GM21737 (cell line): ENCODE measurements at regions not wholly inside any gene's neighbourhood (a gene's known extent, or its start where the extent isn't known, plus 50 kb on each side); places are given as distances from the start of the nearest gene placed in this dataset.
"Not testable (repeated sequence)": the region's sequence is repeated elsewhere in the genome, so short reads cannot be mapped to it uniquely, and the experiment has no call there.

Experiments used
- ATAC-seq: cut with Tn5 transposase; IDR thresholded peaks from one replicate; pipeline ENCODE4 v1.9.1; 2021; ENCODE audit warnings: mild to moderate bottlenecking, moderate library complexity; ENCODE audit not compliant: unreplicated experiment

DNA sequence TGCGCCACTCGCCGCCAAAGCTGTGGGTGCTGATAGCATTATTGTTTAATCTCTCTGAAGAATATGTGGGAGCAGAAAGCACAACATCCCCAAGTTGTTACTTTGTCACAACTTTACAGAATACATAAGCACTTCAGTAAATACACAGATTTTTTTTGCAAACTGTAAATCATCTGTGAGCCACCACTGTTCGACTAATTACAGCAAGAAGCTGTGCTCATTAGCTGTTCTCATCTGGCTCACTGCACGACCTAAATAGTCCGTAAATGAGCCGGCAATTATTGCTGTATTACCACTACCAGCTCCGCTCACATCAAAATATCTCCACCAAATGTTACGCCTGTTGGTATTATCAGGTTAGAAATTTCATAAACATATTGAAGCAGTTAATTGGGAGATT lies 228.9 kb upstream of the PRKD1 start:
- no peak for ATAC-seq

DNA sequence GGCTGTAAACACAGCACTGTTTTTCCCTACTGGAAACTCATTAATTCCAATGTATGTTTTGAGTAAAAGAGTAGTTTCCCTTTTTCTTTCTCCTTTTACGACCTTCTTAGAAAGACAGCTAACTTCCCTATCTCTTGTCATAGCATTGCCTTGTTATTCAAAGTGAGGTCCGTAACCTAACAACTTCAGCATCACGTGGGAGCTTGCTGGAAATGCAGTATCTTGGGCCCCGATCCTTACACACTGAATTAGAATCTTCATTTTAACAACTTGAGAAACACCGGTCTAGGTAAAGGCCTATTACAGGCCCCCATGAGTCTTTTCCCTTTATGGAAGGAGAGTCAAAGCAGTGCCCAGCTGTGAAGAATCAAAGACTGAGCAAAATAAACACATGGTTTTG lies 230.7 kb upstream of the PRKD1 start:
- no peak for ATAC-seq

DNA sequence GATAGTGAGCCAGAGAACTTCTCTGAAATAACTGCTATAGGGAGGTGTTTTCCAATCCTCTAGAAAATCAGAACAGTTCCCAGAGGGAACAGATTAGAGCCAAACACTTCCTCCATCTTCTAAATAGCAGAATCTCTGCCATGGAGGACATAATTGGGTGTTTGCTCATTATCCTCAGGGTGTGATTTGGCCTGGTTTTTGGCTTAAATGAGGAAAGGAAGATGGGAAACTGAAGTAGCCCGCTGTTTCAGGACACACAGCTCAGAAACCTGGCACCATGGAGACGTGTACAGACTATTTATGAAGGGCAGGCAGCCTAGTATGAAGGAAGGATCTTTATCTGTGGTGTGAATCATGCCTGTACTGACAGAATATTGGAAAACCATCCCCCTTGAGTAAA lies 231.7 kb upstream of the PRKD1 start:
- ATAC-seq: no peak

DNA sequence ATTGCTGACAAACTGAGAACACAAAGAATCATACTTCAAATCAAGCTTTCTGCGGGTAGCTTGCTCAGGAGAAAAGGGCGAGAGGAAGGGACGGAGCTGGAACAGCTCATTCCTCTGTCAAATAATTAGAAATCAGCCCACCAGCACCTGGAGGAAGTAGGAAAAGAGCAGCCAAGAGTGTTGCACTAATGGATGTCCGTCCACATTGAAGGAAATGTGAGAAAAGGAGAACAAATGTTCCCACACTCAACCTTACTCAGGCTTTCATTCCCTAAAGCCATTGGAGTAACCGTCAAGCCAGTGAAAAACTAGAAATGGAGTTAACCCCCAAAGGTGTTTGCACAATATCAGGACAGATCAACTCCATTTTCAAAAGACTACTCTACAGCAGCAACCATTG lies 233.0 kb upstream of the PRKD1 start:
- no peak for ATAC-seq

DNA sequence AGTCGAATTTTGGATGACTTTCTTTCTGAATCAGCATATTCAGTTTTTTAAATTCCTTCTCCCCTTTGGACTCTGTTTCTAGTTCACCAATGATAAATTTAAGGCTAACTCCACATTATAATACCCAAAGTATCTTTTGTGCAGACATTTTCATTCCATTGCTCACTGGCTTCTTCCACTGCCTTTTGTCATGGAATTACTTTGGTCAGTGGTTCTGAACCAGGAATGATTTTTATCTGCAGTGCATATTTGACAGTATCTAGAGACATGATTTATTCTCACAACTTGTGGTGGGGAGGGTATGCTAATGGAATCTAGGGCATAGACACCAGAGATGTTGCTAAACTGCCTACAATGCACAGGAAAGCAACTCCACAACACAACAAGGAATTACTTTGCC lies 234.4 kb upstream of the PRKD1 start:
- ATAC-seq: no peak

DNA sequence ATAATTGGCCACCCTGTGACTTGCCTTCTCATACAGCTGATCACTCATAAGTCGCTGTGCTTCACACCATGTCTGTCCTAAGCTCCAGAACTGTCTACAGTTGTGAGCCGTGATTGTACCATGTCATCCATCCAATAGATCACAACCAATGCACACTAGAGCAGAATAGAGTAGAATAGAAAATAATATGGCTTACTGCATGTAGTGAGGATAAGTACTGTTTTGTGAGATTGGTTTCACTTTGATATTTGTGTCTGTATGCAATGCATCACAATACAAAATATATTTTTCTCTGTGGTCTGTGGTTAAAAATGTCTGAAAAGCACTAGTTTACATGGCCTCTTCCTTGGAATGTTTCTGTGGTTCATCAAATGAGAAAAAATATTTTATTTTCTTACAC lies 237.6 kb upstream of the PRKD1 start:
- no peak for ATAC-seq

DNA sequence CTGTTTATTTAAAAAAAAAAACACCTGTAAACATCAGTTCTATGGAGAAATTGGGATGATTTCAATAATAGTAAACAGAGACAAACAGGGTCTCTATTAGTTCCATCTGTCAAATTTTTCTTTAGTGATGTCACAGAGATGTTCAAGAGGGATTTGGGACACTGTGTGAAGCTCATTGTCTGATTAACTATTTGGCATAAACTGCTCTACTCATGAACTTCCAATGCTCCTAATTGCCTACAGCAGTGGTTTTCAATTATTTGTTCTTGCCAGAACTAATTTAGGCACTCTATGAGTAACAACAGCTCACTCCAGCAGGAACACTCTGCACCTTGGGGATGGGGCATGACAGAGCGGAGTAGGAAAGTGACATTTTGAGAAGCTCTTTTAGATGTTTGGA lies 250.1 kb upstream of the PRKD1 start:
- no peak for ATAC-seq

DNA sequence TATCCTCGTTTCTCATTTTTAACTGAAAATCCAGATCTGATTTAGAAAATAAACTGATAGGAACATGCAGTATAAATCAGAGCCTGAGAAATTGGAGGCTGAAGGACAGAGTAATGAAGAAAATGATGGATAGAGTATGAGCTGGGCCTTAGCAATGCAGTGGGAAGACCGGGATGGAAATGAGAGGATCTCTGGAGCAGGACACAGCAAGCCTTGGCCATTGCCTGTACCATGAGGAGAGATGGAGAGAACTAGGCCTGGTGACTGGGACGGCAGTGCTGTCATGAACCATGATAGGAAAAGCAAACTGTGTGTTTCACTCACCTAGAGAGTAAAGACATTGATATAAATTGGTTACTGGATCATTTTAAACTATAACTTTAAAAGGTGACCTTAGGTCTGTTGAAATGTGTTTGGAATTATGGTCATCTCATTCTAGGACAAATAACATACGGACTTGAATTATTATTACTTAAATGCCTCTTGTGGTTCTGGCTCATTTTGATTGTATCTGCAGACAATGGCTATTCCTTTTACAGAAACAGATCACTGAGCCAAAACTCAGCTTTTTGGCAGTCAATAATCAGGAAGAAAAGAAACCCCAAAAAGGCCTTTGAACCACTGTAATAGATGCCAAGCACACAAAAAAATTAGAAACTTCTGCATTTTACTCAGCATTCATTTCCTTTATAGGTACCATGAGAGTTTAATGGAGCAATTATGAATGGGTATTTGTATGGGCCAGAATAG lies 251.9 kb upstream of the PRKD1 start:
- ATAC-seq: no peak

DNA sequence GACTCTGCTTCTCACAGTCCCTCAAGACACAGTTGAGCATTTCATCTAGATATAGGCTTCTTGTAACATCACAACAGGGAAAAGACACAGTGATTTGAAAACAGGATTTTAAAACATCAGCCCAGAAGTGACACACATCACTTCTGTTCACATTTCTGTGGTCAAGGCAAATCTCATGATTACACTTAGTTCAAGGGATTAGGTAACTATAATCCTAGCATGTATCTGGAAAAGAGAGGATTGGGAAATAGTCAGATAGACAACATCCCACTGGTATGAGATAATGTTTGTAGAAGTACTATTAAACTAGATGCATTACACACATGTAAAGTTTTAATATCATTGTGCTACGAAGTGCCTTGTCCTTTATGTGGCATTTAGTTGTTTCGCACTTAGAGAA lies 252.6 kb upstream of the PRKD1 start:
- no peak for ATAC-seq

DNA sequence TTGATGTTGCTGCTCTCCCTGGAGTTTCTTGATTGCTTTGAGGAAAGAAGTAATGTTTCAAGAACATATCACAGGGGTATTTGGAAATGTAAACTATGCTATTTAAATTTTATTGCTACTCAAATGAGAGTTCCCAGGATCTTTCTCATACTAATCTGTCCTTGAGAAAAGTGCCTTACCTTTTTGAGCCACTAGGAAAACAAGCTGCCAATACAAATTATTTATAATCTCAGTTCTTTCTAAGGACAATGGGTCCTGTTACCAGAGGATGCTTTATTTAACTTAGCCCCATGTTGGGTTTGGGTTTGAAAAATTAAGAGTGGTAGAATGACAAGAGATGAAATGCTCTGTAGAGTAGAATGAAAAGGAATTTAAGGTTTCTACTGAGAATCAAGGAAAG lies 258.2 kb upstream of the PRKD1 start:
- ATAC-seq: no peak

DNA sequence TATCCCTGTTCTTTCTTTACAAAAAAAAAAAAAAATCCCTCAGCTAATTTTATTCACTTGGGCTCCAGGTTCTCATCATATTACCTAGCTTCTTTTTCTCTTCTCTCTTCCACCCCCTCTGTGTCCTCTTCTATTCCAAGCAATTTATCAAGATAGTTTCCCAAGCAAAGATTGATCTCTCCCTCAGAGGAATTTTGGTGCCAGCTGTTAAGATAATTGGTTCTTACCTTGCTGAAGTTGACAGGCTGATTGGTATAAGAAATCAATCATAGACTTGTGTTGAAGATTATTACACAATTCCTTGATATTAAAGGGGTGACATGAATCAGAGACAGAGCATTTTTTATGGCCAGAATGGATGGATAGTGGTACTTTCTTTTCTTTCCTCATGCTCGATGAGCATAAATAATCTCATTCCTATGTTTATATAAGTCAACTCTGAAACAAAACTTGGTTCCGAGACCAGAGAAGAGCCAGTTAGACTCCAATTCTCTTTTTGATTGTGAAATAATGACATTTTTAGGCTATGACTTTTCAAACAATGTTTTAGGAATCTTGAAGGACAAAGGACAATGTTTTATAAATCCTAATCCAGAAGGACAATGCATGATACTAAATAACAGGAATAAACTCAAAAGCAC lies 264.1 kb upstream of the PRKD1 start:
- no peak for ATAC-seq

DNA sequence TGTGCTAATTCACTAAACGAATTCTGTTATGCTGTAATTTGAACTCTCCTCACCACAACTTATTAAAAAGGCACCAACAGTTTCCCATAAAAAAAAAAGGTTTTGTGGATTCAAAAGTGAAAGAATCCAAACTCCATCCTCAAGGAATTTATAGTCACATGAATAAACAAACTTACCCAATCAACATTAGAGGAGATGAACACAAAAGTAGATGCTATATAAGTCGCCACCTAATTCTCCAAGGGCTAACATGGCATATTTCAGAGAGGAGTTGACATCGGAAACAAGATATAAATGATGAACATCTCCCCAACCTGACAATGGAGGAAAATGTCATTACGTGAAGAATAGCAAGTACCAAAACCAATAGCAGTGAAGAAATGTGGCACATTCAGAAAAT lies 265.5 kb upstream of the PRKD1 start:
- no peak for ATAC-seq

DNA sequence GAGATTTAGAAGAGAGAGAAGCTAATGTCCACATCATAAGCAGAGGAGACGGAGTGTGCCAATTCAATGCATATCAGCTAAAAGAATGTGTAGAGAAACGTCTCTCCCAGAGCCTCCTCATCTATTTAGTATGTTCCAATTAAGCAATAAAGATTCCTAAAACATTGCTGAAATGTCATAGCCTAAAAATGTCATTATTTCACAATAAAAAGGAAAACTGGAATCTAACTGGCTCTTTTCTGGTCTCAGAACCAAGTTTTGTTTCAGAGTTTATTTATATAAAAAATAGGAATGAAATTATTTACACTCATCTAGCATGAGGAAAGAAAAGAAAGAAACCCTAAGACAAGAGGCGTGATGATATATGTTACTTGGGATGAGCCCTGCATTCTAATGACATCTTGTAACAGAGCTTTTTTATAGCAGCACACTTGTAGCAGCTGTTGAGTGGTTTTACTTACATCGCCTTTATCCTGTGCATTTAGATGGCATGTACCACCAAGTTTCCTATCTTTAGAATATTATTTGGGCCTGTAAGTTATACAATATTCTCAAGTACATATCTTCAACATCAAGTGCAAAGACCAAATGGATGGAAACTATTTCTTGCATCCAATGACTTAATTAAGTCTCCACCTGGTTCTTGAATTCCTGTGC lies 266.3 kb upstream of the PRKD1 start:
- no peak for ATAC-seq

DNA sequence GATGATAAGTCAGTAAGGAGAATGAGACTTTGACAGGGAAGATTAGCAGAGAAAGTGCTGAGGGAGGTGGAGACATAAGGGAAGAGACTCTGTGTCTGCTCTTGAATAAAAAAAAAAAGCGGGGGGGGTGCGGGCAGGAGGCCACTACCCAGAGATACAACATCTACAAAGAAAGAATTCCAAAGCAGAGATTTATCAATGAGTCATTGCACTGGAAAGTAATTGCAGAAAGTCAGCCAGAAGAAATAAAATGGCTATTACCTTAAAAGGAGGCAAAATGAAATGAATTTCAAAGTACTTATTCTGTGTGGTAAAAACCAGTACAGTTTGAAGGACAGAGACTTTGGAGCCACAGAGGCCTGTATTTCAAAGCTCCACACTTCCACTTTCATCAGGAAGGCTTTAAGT lies 267.1 kb upstream of the PRKD1 start:
- no peak for ATAC-seq

DNA sequence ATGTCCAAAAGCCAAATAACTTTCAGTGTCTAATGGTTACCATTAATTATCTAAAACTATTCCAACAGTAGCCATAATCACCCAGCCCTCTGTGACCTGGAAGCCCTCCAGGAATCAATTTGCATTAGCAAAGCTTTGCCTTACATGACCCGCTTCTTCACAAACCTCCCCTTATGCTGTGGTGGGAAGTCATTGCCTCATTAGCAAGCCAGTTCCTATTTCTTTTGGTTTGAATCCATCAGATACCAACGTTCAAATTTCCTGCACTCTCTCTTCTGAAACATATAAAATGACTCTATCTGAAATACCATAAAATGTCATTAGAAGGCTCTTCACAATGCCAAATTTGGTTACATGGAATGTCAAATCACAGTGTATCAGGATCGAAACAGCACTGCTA lies 268.3 kb upstream of the PRKD1 start:
- no peak for ATAC-seq

DNA sequence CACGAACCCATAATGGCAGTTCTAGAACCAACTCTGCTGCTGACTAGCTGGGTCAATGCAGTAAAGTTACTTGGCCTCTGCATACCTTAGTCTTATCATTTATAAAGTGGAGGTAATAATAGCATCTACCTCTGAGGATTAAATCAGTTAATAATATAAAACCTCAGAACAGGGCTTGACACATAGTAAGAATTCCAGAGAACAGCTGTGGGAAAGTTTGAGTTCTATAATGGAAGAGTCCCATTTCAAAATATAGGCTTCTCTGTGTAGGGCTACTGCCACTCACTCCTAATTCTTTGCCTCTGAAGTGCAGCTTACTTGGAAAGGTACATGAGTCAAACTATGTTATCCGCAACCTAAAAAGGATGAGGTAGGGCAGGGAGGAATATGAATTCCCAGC lies 269.2 kb upstream of the PRKD1 start:
- ATAC-seq: no peak

DNA sequence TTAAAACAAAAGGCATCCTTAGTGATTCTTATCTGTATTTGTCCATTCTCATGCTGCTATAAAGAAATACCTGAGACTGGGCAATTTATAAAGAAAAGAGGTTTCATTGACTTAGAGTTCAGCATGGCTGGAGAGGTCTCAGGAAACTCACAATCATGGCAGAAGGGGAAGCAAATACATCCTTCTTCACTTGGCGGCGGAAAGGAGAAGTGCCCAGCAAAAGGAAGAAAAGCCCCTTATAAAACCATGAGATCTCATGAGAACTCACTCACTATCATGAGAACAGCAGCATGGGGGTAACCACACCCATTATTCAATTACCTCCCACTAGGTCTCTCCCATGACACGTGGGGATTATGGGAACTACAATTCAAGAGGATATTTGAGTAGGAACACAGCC lies 271.1 kb upstream of the PRKD1 start:
- not testable (repeated sequence) for ATAC-seq

DNA sequence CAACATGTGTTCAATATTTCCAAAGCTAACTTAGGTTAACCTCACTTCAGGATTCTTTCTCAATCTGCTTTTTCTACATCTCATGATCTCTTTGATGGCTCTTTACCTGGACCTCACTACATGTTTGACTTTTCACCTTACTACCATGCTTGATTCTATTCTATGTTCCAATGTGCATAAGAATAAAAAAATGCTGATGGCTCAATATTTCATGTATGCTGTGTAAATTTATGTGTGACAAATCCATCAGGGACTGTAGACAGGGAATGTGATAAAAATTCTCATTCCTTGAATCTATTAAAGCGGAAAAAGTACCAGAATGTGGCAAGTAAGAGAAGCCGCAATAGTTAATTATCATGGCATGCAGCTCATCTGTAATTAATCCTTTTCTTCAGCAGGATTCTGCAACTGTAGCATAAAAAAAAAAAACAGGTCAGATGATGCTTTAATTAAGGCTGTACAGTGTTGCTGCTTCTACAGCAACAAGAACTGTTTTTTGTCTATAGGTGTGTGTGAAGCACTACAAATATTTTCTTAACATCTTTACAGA lies 276.9 kb upstream of the PRKD1 start:
- no peak for ATAC-seq

DNA sequence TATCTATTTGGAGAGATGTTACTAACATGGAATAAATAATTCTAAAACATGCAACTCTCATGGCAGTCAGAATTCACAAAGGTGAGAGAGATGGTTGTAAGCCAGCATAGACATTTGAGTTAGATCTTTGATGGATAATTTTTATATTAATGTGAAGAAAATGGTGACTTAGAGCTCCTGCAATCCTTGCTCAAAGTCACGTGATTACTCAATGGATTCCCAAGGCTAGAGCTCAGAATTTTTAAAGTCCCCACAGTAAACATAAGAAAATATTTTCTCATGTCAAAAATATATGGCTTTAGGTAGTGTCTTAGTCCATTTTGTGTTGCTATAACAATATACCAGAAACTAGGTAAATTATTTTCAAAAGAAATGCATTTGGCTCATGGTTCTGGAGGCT lies 281.5 kb upstream of the PRKD1 start:
- ATAC-seq: no peak

DNA sequence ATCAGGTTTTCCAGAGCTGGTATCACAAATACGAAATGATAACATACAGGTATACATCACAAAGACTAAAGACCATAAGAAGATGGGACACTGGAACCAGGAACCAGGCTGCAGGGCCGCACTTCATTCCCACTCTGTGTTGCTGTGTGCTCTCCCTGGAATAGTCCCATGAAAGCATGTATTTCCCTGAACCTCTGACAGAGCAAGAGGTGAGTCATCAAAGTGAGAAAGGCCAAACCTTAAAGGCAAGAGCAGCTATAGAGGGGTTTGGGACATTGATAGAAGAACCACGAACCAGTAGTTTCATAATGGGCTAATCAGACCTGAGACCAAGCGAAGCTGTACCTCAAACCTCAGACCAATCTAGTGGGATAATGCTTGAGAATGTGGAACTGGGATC lies 283.0 kb upstream of the PRKD1 start:
- ATAC-seq: no peak

DNA sequence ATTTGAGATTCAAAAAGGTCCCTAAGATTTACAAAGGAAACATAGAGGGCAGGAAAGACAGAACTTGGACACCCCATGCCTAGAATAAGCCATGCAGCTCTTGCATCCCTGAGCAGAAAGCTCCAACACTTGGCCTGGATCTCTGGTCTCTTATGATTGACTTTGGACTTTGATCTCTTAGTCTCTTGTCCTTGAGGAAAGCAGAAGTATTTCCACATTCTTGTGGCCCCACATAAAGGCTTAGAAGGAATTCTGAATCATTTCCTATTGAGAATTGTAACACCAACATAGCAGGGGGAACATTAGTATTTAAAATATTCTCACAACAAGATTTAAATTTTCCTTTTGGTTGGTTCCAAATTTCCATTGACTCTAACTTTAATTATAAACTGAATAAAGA lies 283.7 kb upstream of the PRKD1 start:
- ATAC-seq: no peak

DNA sequence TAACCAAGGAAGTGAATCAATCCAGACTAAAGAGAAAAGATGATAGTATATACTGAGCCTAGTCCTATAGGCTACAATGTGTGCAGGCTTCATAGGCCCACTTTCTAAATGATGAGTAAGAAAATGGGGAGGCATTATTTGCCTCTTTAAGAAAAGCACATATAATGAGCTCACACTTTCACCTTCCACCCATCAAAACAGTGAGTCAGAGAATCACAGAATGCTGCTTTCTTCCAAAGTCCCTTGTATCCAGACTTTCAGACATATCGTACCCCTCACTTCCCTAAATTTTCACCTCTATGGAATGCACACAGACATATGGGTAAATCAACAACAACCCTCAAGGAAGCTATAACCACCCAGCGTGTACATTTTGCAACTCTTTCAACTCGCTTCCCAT lies 286.4 kb upstream of the PRKD1 start:
- ATAC-seq: no peak
